ENCODE measurements at regions not wholly inside any gene's neighbourhood (a gene's known extent, or its start where the extent isn't known, plus 50 kb on each side); places are given as distances from the start of the nearest gene placed in this dataset.

- TF ChIP-seq CTCF (IDR thresholded peaks at IDR 0.05): no peak
- TF ChIP-seq POLR2A (IDR thresholded peaks at IDR 0.05): no peak
- TF ChIP-seq POLR2AphosphoS5 (IDR thresholded peaks at IDR 0.05; ENCODE audit: insufficient read depth in 1 of 2, low read depth in 1 of 2): no peak
Observed at GRCh38 chr17:77310336-77310735, 169.6 kb downstream of the SEC14L1 start.

Data from vagina (tissue), 2 donors.